Brain pericyte (primary cell): ENCODE measurements at regions not wholly inside any gene's neighbourhood (a gene's known extent, or its start where the extent isn't known, plus 50 kb on each side); places are given as distances from the start of the nearest gene placed in this dataset.
A peak's percentile ranks its signal among the peaks of the same experiment; 100 is the strongest.

Source experiments
- DNase-seq: peaks from one replicate; pipeline ENCODE4 v3.0.0-alpha.2; 2012; ENCODE audit warnings: low read depth, low spot score

- peak; percentile 63 for DNase-seq
These were observed 664.4 kb downstream of the MATN1 start for GRCh38 chr1:30058970-30059369.

GRCh38 chr1:30054126-30054525 is 669.3 kb downstream of the MATN1 start:
- no peak for DNase-seq

DNA sequence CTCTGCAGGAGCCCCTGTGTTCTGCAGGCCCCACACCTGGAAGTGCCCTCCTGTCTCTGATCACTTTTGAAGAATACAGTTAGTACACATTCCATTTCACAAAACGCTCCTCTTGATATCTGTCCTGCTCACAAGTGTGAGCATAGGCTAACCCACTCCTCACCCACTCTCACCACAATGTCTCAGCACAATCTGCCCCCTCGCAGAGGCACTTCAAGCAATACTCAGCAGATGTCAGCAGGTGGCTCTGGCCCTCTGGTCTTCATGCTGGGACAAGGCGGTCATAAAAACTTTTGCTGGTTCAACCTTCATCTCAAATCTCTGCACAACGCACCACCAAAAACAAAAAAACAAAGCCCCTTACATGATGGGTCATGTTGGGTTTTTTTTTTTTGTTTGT is 671.2 kb downstream of the MATN1 start:
- no peak for DNase-seq

DNA sequence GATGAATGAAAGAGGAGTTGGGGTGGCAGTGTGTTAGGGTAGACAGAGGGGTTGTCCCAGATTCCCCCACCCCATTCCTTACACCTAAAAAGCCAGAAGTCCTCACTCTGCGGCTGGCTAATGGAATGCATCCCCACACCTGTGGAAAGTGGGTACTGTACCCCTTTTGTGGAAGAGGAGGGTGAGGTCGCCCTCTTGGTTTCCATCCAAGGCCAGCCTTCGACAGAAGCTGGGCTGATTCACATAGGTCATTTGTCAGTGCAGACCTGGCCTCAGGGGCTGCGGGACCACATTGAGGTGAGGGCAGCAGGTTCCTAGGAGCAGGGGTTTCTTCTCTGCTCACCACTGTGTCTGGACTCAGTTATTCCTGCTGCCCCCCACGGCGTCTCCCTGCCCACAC is 671.6 kb downstream of the MATN1 start:
- DNase-seq = no peak

GRCh38 chr1:30049748-30050296 is 673.6 kb downstream of the MATN1 start:
- DNase-seq = no peak

DNA sequence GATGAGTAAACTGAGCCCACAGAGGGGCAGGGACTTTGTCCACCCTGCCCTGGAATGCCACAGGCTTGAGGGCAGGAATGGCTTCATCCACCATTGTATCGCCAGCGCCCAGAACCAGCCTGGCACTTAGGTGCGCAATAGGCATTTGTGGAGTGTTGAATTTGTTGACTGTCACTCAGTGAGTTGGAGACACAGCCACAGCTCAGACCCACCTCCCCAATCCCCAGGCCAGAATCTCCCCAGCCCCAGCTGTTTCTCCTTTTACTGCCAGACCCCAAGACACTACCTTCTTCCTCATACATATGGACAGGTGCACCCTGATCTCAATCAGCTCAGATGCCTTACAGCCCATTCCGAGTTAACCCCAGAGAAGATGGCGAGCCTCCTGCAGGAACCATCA is 674.5 kb downstream of the MATN1 start:
- DNase-seq = no peak

- no peak for DNase-seq
These were observed 675.8 kb downstream of the MATN1 start for GRCh38 chr1:30047576-30047975.

DNA sequence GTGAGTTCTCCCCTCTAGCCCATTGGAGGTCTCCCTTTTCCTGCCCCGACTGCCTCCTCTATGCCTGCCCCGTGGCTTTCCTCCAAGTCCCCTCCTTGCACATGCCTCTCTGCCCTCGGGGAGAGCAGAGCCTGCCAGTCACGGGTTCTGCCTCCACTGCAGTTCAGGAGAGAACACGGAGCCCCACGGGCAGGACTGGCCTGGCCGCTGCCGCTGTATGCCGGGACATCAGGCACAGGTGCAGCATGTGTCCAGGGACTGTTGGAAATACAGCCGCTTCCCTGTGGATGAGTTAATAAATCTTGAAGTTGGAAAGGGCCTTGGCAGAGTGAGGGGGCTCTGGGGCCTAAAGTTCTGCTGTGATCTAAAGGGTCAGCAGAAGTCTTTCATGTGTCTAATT is 676.6 kb downstream of the MATN1 start:
- no peak for DNase-seq

DNA sequence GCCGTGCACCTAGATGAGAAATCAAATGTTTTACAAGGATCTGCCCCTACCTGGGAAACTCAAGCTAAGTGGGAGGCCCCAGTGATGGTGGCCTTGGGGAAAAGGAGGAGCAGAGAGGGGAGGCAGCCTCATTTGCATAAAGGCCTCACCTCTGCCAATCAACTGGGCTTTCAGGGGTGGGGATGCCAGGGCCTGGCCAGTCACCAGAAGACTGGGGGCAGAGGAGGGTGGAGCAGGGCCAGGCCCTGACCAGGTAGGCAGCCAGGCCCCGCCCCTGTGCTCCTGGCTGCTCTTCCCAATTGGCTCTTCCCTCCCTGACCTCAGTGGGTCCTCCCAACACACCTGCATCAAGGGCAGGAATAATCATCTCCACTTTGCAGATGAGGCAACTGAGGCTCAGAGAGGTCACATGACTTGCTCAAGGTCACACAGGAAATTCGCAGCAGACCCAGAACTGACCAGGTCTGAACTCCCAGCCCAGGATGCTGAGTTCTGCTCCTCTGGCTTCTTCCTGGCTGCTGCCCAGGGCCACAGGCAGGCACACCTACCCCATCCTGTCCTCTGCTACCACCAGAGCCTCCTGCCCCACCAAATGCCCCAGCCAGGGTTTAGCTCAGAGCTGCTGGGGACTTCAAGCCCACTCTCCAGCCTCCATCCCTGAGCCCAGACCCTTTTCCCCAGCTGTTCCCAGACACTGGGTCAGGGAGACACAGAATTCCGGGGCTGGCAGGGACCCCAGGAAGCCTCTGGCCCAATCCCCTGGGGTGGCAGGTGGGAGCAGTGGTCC is 677.9 kb downstream of the MATN1 start:
- DNase-seq = no peak

- DNase-seq = no peak
These were observed 678.7 kb downstream of the MATN1 start for GRCh38 chr1:30044656-30045144.

DNA sequence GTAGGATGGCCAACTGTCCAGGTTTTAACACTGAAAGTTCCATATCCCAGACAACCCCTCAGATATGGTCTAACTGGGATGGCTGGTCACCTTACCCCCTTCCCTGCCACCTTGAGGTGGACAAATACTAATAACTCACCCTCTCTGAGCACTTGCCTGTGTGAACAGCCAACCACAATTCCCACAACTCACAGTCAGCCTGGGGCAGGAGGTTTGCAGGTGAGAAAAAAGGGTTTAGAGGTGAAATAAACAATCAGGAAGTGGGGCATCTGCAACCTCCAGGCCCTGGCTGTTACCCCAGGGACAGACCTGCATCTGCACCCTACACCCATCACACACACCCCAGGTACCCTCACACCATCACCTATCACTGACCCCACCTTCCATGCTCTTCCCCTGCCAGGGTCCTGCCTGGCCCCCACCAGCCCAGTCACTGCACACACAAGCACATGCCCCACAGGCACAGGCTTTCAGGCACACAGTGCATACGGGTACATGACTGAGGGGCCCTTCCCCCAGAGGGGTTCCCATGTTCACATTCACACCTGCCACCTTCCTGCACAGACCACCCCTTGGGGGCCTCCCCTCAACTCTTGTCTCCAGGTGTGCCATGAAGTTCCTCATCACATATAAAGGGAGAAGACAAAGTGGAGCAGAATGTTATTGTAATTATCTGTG is 679.5 kb downstream of the MATN1 start:
- no peak for DNase-seq

DNA sequence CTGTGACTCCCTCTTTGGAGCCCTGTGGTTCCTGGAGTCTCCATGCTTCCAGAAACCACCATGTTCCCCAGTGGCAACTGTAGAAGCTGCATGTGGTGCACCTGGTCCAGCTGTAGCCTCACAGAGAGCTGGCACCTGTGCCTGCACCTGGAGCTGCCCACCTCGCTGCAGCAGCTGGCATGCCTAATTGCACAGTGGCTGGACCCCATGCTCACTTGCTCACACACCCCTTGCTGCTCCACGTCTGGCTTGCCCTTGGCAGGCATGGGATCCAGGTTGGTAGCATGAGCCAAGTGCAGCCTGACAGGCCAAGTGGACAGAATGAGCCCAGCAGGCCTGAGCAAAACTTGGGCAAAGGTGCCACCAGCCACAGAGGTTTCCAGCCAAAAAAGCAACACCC is 680.1 kb downstream of the MATN1 start:
- no peak for DNase-seq

DNA sequence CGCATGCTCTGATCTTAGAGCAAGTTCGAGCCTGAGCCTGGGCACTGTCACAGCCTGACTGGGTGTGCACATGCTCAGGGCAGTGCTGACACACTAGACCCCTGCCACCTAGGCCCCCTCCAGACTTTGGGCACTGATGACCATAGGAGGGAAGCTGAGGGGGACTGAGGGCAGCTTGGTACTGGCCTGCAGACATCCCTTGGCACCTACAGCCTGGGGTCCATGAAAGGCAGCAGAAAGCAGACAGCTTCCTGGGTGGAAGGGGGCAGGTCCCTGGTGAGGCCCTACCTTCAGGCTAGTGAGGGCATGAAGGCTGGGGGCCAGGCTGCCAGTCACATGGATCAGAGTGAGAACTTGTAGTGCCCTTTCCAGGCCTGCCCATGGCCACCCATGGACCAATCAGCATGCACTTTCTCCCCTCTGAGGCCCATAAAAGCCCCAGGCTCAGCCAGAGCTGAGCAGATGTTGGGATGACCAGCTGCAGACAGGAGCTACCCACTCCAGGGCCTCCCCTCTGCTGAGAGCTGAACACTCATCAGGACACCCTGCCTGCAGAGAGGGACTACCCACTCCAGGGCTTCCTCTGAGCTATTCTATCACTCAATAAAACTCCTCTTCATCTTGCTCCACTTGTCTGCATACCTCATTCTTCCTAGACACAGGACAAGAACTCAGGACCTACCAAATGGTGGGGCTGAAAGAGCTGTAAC is 680.8 kb downstream of the MATN1 start:
- no peak for DNase-seq

DNA sequence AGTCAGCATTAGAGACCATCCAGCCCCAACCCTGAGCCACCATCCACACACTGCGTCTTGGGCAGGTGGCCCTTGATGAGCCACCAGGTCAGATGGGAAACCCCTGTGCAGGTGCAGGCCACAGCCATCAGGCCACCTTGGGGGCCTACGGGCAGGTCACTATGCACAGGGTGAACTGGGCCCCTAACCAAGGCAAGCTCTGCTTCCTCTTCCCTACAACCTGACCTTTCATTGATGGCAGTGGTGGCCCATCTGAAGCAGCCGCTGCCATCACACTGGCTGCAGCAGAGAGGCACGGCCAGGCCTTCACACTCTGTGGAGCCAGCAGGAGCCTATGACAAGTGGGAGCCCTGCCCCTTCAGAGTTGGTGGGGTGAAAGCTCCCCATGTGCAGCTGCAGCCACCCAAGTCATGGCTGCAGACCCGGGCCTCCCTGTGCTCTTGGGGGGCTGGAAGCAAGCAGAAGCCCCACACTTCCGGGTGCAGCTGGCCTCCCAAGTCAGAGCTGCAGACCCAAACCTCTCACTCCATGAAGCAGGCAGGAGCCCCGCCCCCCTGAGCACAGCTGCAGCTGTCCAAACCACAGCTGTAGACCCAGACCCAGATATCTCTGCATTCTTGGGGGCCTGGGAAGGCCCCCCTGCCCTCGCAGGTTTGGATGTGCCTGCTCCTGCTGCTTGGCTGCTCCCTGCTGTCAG is 681.5 kb downstream of the MATN1 start:
- DNase-seq = no peak

DNA sequence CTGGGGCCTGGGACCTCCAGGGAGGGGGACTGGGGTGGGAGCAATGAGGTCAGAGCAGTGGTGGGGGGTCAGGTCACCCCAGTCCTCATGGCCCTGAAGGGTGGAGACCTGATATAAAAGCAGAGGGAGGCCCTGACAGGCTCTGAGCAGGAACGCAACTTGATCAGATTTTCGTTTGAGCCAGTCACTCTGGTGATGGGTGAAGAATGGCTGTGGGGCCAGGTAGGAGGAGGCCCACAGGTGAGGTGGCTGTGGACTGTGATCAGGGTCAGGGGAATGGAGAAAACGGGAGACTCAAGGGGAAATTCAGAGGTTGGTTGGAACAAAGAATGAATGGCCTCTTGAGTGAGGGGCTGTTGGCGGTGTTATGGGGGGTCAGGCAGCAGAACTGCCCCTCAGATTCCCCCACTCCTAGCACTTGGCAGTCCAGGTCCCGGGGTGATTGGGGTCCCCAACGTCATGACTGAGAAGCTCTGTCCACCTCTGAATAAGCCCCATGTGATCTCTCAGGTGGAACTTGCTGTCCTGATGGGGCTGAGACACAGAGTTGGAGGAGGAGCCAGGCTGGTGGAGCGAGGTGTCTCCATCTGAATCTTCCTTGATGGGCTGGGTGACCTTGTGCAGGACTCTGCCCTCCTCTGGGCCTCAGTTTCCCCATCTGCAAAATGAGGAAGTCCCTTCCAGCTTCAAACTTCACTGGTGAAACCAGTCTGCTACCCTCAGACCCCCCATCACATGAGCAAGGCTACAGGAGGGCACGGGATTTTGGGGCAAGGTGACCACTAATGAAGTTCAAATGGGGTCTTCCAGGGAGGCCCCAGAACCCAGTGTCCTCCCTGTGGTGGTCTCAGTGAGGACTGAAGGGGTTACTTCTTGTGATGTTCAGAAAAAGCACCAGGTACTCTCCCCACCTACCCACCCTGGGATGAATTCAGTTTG is 683.0 kb downstream of the MATN1 start:
- DNase-seq = no peak

GRCh38 chr1:30039354-30040080 is 683.9 kb downstream of the MATN1 start:
- no peak for DNase-seq

DNA sequence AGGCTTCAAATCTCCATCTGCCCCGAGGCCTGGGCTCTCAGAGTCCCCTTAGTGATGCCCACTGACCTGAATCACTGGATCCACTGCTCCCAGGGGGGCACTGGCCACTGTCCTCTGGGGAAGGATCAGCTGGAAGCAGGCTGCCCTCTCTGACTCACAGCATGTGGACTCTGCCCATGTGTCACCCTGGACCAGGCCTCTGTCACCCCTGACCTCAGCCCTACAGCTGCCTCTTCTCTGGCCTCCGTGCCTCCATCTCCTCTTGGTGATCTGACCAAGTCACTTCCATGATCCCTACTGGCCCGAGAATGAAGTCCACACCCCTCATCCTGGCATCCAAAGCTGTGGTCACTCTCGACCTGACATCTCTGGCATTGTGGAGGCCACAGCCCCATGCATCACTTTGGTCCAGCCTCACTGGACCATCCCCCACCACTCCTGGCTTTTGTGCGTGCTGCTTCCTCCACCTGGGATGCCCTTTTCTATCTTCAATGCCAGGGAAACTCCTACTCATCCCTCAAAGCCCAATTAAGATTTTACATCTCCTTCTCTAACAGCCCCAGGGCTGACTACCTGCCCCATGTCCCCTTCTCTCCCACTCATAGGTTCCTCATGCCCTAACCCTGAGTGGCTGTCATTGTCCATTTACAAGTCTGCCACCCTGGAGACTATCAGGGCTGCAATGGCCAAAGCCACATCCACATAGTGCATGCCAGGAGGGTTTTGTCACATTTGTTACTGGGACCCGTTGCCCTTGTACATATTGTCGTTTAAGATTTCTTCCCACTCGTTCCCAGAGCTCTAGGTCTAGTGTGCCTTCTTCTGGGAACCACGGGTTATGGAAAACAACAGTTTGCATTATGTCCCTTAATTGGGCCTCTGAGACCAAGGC is 685.0 kb downstream of the MATN1 start:
- no peak for DNase-seq

- DNase-seq = no peak
These were observed 685.9 kb downstream of the MATN1 start for GRCh38 chr1:30037251-30038118.
